Nephron progenitor cell (in vitro differentiated cells): ENCODE measurements at regions not wholly inside any gene's neighbourhood (a gene's known extent, or its start where the extent isn't known, plus 50 kb on each side); places are given as distances from the start of the nearest gene placed in this dataset.

ENCODE experiments used
- DNase-seq: peaks from one replicate; pipeline ENCODE4 v3.0.0; 2021
- H3K27ac Mint-ChIP-seq: 2 replicates; pipeline ENCODE4 v1.8.0; 2021; ENCODE audit warnings: mild to moderate bottlenecking, moderate library complexity, mixed read lengths
- H3K27me3 Mint-ChIP-seq: 2 replicates; pipeline ENCODE4 v1.8.0; 2021; ENCODE audit warnings: mild to moderate bottlenecking, low read depth, mixed read lengths; ENCODE audit not compliant: poor library complexity
- H3K36me3 Mint-ChIP-seq: 2 replicates; pipeline ENCODE4 v1.8.0; 2021; ENCODE audit warnings: low read depth, mixed read lengths
- H3K4me1 Mint-ChIP-seq: 2 replicates; pipeline ENCODE4 v1.8.0; 2021; ENCODE audit warnings: mixed read lengths
- H3K4me3 Mint-ChIP-seq: 2 replicates; pipeline ENCODE4 v1.8.0; 2021; ENCODE audit warnings: mild to moderate bottlenecking, moderate library complexity, mixed read lengths
- H3K9me3 Mint-ChIP-seq: 2 replicates; pipeline ENCODE4 v1.8.0; 2021; ENCODE audit warnings: mild to moderate bottlenecking, moderate library complexity, mixed read lengths
- CTCF ChIP-seq: fragments of 200-600 bp; sonication (generic); IDR thresholded peaks from 2 replicates; pipeline ENCODE4 v1.5.0; 2021; ENCODE audit warnings: antibody characterized with exemption

- H3K36me3 Mint-ChIP-seq, result no peaks in the 10 kb centered on the region
- peak overlapping the region; percentile 40 for H3K4me3 Mint-ChIP-seq
- no peaks in the 10 kb centered on the region for H3K9me3 Mint-ChIP-seq
- H3K4me1 Mint-ChIP-seq, result peaks cover 43% of the 10 kb centered on the region
- no peak for DNase-seq
- H3K27ac Mint-ChIP-seq, result no peak overlapping the region
- TF ChIP-seq CTCF, result no peak
- peaks cover 12% of the 10 kb centered on the region for H3K27me3 Mint-ChIP-seq
Measured at GRCh38 chr7:101702362-101702850, 73.3 kb upstream of the MYL10 start.

GRCh38 chr7:101705331-101705730, 76.2 kb upstream of the MYL10 start:
- H3K9me3 Mint-ChIP-seq, result no peaks in the 10 kb centered on the region
- no peak overlapping the region for H3K27ac Mint-ChIP-seq
- H3K36me3 Mint-ChIP-seq, result no peaks in the 10 kb centered on the region
- H3K4me3 Mint-ChIP-seq, result no peak overlapping the region
- peaks cover 28% of the 10 kb centered on the region for H3K4me1 Mint-ChIP-seq
- no peak for TF ChIP-seq CTCF
- DNase-seq, result no peak
- H3K27me3 Mint-ChIP-seq, result peaks cover 4% of the 10 kb centered on the region

- Mint-ChIP-seq H3K27ac (no peak overlapping the region), H3K36me3 (no peaks in the 10 kb centered on the region), H3K9me3 (no peaks in the 10 kb centered on the region), H3K4me3 (no peak overlapping the region), H3K27me3 (peaks cover 6% of the 10 kb centered on the region), H3K4me1 (peaks cover 15% of the 10 kb centered on the region)
- no peak for TF ChIP-seq CTCF
- no peak for DNase-seq
Measured at GRCh38 chr7:101707587-101707986, 78.5 kb upstream of the MYL10 start.

GRCh38 chr7:101708223-101708622, 79.1 kb upstream of the MYL10 start:
- Mint-ChIP-seq H3K27me3 (peaks cover 4% of the 10 kb centered on the region), H3K4me3 (no peak overlapping the region), H3K27ac (no peak overlapping the region), H3K4me1 (peaks cover 13% of the 10 kb centered on the region), H3K36me3 (no peaks in the 10 kb centered on the region), H3K9me3 (no peaks in the 10 kb centered on the region)
- no peak for DNase-seq
- TF ChIP-seq CTCF, result no peak

DNA sequence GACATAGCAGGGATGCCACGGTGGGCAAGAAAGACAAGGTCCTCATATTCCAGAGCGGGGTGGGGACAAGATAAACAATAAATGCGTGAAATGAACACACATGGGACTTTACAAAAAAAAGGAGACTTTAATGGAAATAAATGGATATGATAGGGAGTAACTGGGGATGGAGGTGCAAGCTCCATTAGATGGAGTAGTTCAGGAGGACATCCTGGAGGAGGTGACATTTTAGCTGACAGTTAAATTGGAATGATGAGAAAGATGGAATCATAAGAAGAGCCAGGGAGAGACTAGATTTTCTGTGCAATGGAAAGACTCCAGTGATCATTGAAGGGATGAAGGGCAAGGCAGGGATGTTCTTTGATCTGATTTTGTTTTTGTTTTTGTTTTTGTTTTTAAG, 83.6 kb upstream of the MYL10 start:
- no peak for DNase-seq
- Mint-ChIP-seq H3K4me3 (no peak overlapping the region), H3K27ac (no peak overlapping the region), H3K27me3 (peaks cover 4% of the 10 kb centered on the region), H3K9me3 (no peaks in the 10 kb centered on the region), H3K4me1 (peaks cover 10% of the 10 kb centered on the region), H3K36me3 (no peaks in the 10 kb centered on the region)
- TF ChIP-seq CTCF, result no peak

DNA sequence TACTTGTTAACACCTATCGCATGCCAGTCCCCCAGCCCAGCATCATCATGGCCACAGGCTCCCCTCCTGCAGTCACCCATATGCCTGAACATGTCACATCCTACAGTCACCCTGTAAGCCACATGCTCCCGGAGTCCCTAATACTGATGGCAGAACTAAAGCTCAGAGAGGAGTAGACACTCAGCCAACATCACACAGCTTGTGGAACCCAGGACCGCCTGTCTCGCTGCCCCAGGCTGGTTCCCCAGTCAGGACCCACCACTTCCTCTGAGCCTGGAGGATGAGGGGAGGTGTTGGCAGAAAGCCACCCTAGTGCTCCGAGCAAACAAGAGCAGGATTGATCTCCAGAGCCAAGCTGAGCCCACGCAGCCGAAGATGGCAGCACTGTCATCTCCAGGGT, 85.0 kb upstream of the MYL10 start:
- H3K4me3 Mint-ChIP-seq, result no peak overlapping the region
- H3K27me3 Mint-ChIP-seq, result peaks cover 4% of the 10 kb centered on the region
- no peak overlapping the region for H3K27ac Mint-ChIP-seq
- H3K36me3 Mint-ChIP-seq, result no peaks in the 10 kb centered on the region
- DNase-seq, result no peak
- TF ChIP-seq CTCF, result no peak
- peaks cover 22% of the 10 kb centered on the region for H3K4me1 Mint-ChIP-seq
- H3K9me3 Mint-ChIP-seq, result no peaks in the 10 kb centered on the region
